Gastroesophageal sphincter (tissue), 2 donors: ENCODE measurements at regions not wholly inside any gene's neighbourhood (a gene's known extent, or its start where the extent isn't known, plus 50 kb on each side); places are given as distances from the start of the nearest gene placed in this dataset.

ENCODE experiments used
- POLR2A ChIP-seq, 2 donors: fragments of 450-650 bp; IDR thresholded peaks; one replicate each; pipeline ENCODE4 v1.6.1; 2017; ENCODE audit warnings: antibody characterized with exemption in 2 of 2, mild to moderate bottlenecking in 2 of 2, moderate library complexity in 1 of 2
- POLR2AphosphoS5 ChIP-seq: sonication (generic); formaldehyde crosslinking; IDR thresholded peaks from one replicate; pipeline ENCODE4 v1.6.1; 2017; ENCODE audit warnings: antibody characterized with exemption

DNA sequence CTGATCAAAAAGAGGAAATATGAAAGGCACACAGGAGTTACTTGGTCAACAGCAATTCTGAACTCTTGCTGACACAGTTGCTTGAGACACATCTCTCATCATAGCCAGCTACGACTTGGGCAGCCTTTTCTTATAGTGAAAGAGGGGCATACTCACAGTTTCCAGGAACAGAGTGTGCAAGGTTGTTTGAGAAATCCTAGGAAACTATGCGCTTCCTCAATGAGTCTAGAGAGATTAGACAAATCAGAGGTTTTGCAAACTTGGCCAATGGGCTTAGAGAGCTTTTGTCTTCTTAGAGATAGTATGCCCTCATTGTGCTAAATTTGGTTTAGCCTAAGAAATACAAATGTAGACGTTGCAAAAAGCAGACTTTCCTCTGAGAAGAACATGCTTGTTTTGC lies 370.4 kb downstream of the HGF start:
- TF ChIP-seq POLR2AphosphoS5 (no peak), POLR2A (IDR thresholded peaks at IDR 0.05) (no peak)
